ENCODE measurements at regions not wholly inside any gene's neighbourhood (a gene's known extent, or its start where the extent isn't known, plus 50 kb on each side); places are given as distances from the start of the nearest gene placed in this dataset.
"Not testable (repeated sequence)": the region's sequence is repeated elsewhere in the genome, so short reads cannot be mapped to it uniquely, and the experiment has no call there.

GRCh38 chr6:141956046-141956761, 176.5 kb upstream of the GJE1 start:
- no peak for DNase-seq
- Mint-ChIP-seq H3K4me3 (no peak overlapping the region), H3K27ac (no peak overlapping the region), H3K4me1 (no peaks in the 10 kb centered on the region), H3K9me3 (peaks cover 18% of the 10 kb centered on the region), H3K36me3 (no peaks in the 10 kb centered on the region), H3K27me3 (no peaks in the 10 kb centered on the region)
- CTCF ChIA-PET = no interaction called here

GRCh38 chr6:141953072-141953471, 179.7 kb upstream of the GJE1 start:
- Mint-ChIP-seq H3K27me3 (no peaks in the 10 kb centered on the region), H3K36me3 (no peaks in the 10 kb centered on the region), H3K4me3 (no peak overlapping the region), H3K4me1 (no peaks in the 10 kb centered on the region), H3K9me3 (peaks cover 18% of the 10 kb centered on the region), H3K27ac (no peak overlapping the region)
- no peak for DNase-seq
- CTCF ChIA-PET = no interaction called here

- no peak for DNase-seq
- H3K4me3 Mint-ChIP-seq = no peak overlapping the region
- CTCF ChIA-PET = no interaction called here
- no peaks in the 10 kb centered on the region for H3K27me3 Mint-ChIP-seq
- no peaks in the 10 kb centered on the region for H3K4me1 Mint-ChIP-seq
- H3K27ac Mint-ChIP-seq = no peak overlapping the region
- H3K9me3 Mint-ChIP-seq = peaks cover 19% of the 10 kb centered on the region
- no peaks in the 10 kb centered on the region for H3K36me3 Mint-ChIP-seq
Observed at GRCh38 chr6:141946502-141946901, 186.2 kb upstream of the GJE1 start.

- CTCF ChIA-PET = no interaction called here
- Mint-ChIP-seq H3K4me1 (no peaks in the 10 kb centered on the region), H3K36me3 (no peaks in the 10 kb centered on the region), H3K27me3 (no peaks in the 10 kb centered on the region), H3K4me3 (no peak overlapping the region), H3K9me3 (peaks cover 13% of the 10 kb centered on the region), H3K27ac (no peak overlapping the region)
- no peak for DNase-seq
Observed at GRCh38 chr6:141938664-141939063, 194.1 kb upstream of the GJE1 start.

- Mint-ChIP-seq H3K36me3 (no peaks in the 10 kb centered on the region), H3K27ac (no peak overlapping the region), H3K27me3 (no peaks in the 10 kb centered on the region), H3K9me3 (no peaks in the 10 kb centered on the region), H3K4me3 (no peak overlapping the region), H3K4me1 (no peaks in the 10 kb centered on the region)
- no peak for DNase-seq
- CTCF ChIA-PET = no interaction called here
Observed at GRCh38 chr6:141932685-141933084, 200.0 kb upstream of the GJE1 start.

- H3K27ac Mint-ChIP-seq = not testable (repeated sequence)
Observed at GRCh38 chr6:141926200-141926900, 206.4 kb upstream of the GJE1 start.

GRCh38 chr6:141925001-141925400, 207.7 kb upstream of the GJE1 start:
- no peaks in the 10 kb centered on the region for H3K4me1 Mint-ChIP-seq
- H3K4me3 Mint-ChIP-seq = no peak overlapping the region
- no peaks in the 10 kb centered on the region for H3K27me3 Mint-ChIP-seq
- no peak overlapping the region for H3K27ac Mint-ChIP-seq
- H3K36me3 Mint-ChIP-seq = no peaks in the 10 kb centered on the region
- no peak for DNase-seq
- no peaks in the 10 kb centered on the region for H3K9me3 Mint-ChIP-seq
- CTCF ChIA-PET = no interaction called here

More at GRCh38 chr6:141926200-141926900, 206.4 kb upstream of the GJE1 start:
- DNase-seq, H3K36me3 Mint-ChIP-seq, H3K4me3 Mint-ChIP-seq, H3K27me3 Mint-ChIP-seq, H3K4me1 Mint-ChIP-seq, H3K9me3 Mint-ChIP-seq, CTCF ChIA-PET: not testable (repeated sequence)

GRCh38 chr6:141922898-141923297, 209.8 kb upstream of the GJE1 start:
- CTCF ChIA-PET = no interaction called here
- Mint-ChIP-seq H3K4me3 (no peak overlapping the region), H3K4me1 (no peaks in the 10 kb centered on the region), H3K27me3 (no peaks in the 10 kb centered on the region), H3K9me3 (no peaks in the 10 kb centered on the region), H3K27ac (no peak overlapping the region), H3K36me3 (no peaks in the 10 kb centered on the region)
- DNase-seq = no peak

- H3K27me3 Mint-ChIP-seq, DNase-seq, H3K36me3 Mint-ChIP-seq, H3K27ac Mint-ChIP-seq, H3K4me3 Mint-ChIP-seq, H3K9me3 Mint-ChIP-seq, H3K4me1 Mint-ChIP-seq: not testable (repeated sequence)
- CTCF ChIA-PET = interaction anchor here (0.6 kb wide), 1 partner anchor 89 kb away, joined by 4 read pairs; no protein-coding TSS in a partner anchor
Observed at GRCh38 chr6:141916682-141917505, 215.8 kb upstream of the GJE1 start.

- Mint-ChIP-seq H3K4me3 (no peak overlapping the region), H3K27me3 (no peaks in the 10 kb centered on the region), H3K4me1 (no peaks in the 10 kb centered on the region), H3K36me3 (no peaks in the 10 kb centered on the region), H3K27ac (no peak overlapping the region), H3K9me3 (peaks cover 2% of the 10 kb centered on the region)
- DNase-seq = no peak
- CTCF ChIA-PET = no interaction called here
Observed at GRCh38 chr6:141914646-141915045, 218.1 kb upstream of the GJE1 start.

GRCh38 chr6:141906569-141907080, 226.1 kb upstream of the GJE1 start:
- Mint-ChIP-seq H3K4me1 (no peaks in the 10 kb centered on the region), H3K27ac (no peak overlapping the region), H3K9me3 (no peaks in the 10 kb centered on the region), H3K36me3 (no peaks in the 10 kb centered on the region), H3K27me3 (no peaks in the 10 kb centered on the region), H3K4me3 (no peak overlapping the region)
- CTCF ChIA-PET = no interaction called here
- DNase-seq = no peak

GRCh38 chr6:141890661-141891060, 242.1 kb upstream of the GJE1 start:
- Mint-ChIP-seq H3K4me3 (no peak overlapping the region), H3K9me3 (peaks cover 4% of the 10 kb centered on the region), H3K36me3 (no peaks in the 10 kb centered on the region), H3K4me1 (no peaks in the 10 kb centered on the region), H3K27ac (no peak overlapping the region), H3K27me3 (no peaks in the 10 kb centered on the region)
- CTCF ChIA-PET = no interaction called here
- no peak for DNase-seq

GRCh38 chr6:141884850-141885249, 247.9 kb upstream of the GJE1 start:
- H3K27me3 Mint-ChIP-seq = no peaks in the 10 kb centered on the region
- CTCF ChIA-PET = no interaction called here
- no peak overlapping the region for H3K27ac Mint-ChIP-seq
- peaks cover 10% of the 10 kb centered on the region for H3K9me3 Mint-ChIP-seq
- H3K4me3 Mint-ChIP-seq = no peak overlapping the region
- H3K36me3 Mint-ChIP-seq = no peaks in the 10 kb centered on the region
- no peaks in the 10 kb centered on the region for H3K4me1 Mint-ChIP-seq
- no peak for DNase-seq

GRCh38 chr6:141878686-141879085, 254.0 kb upstream of the GJE1 start:
- H3K4me1 Mint-ChIP-seq = no peaks in the 10 kb centered on the region

More at GRCh38 chr6:141878686-141879085, 254.0 kb upstream of the GJE1 start:
- peaks cover 3% of the 10 kb centered on the region for H3K9me3 Mint-ChIP-seq
- H3K36me3 Mint-ChIP-seq = no peaks in the 10 kb centered on the region
- no peak overlapping the region for H3K27ac Mint-ChIP-seq
- CTCF ChIA-PET = no interaction called here
- H3K27me3 Mint-ChIP-seq = no peaks in the 10 kb centered on the region
- no peak for DNase-seq
- no peak overlapping the region for H3K4me3 Mint-ChIP-seq
